ENCODE measurements at regions not wholly inside any gene's neighbourhood (a gene's known extent, or its start where the extent isn't known, plus 50 kb on each side); places are given as distances from the start of the nearest gene placed in this dataset.
"Not testable (repeated sequence)": the region's sequence is repeated elsewhere in the genome, so short reads cannot be mapped to it uniquely, and the experiment has no call there.

DNA sequence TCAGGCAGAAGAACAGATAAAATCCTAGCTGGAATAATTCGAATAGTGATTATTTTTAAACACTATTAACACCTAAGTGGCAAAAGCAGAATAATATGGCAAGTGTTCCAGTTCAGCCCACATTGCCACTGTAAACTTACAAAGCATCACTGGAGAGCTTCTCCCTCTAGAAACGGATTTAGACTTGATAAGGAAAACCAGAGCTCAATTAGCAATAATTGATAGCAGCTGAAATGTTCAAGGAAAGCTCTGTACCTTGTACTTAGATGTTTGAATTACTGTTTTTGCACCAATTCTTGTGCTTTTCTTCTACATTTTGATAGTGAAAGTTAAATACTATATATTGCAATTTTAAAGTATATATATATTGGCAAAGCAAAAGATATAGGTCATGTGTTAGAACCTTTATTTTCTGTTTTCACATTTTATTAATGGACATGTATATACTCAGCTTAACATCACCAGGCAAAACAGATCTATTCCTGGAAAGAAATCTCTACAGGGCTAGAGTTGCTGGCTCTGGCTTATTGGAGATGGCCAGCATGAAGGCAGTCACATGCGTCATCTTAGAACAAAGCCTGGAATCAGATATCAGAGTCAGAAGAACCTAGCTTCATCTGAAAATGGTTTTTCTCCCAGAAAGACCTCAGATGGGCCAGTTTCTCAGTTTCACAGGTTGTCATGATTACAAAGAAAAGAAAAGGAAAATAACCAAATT is 149.1 kb upstream of the CTAGE1 start:
- no peaks in the 10 kb centered on the region for H3K4me1 Mint-ChIP-seq (ENCODE audit: low read depth)
- no peak overlapping the region for H3K4me3 Mint-ChIP-seq (ENCODE audit: low read depth)
- H3K9me3 Mint-ChIP-seq = no peaks in the 10 kb centered on the region
- H3K36me3 Mint-ChIP-seq (ENCODE audit: low read depth) = no peaks in the 10 kb centered on the region
- intact Hi-C loops (cut with micrococcal nuclease) = no loop called here
- no peak overlapping the region for H3K27ac Mint-ChIP-seq
- no peak for DNase-seq (ENCODE audit: low spot score)
- no peaks in the 10 kb centered on the region for H3K27me3 Mint-ChIP-seq (ENCODE audit: low read depth)

DNA sequence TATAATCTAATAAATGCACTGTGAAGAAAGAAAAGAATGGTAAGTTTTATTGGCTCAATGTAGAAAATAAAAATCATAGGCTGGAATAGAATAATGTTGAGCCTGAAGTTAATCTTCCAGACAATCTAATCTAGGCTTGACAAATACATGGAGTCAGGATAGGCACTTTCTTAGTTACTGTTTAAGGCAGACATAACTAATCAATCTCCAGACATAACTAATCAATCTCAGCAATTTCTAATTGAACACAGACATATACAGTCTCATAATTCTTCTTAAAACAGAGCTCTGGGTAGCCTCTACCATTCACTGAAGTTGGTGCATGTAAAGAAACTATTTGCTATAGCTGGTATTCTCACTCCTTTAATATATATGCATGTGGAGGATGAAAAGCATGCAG is 150.1 kb upstream of the CTAGE1 start:
- intact Hi-C loops (cut with micrococcal nuclease) = no loop called here
- H3K36me3 Mint-ChIP-seq (ENCODE audit: low read depth) = no peaks in the 10 kb centered on the region
- no peaks in the 10 kb centered on the region for H3K4me1 Mint-ChIP-seq (ENCODE audit: low read depth)
- H3K9me3 Mint-ChIP-seq = no peaks in the 10 kb centered on the region
- H3K27ac Mint-ChIP-seq = no peak overlapping the region
- no peaks in the 10 kb centered on the region for H3K27me3 Mint-ChIP-seq (ENCODE audit: low read depth)
- H3K4me3 Mint-ChIP-seq (ENCODE audit: low read depth) = no peak overlapping the region
- DNase-seq (ENCODE audit: low spot score) = no peak

DNA sequence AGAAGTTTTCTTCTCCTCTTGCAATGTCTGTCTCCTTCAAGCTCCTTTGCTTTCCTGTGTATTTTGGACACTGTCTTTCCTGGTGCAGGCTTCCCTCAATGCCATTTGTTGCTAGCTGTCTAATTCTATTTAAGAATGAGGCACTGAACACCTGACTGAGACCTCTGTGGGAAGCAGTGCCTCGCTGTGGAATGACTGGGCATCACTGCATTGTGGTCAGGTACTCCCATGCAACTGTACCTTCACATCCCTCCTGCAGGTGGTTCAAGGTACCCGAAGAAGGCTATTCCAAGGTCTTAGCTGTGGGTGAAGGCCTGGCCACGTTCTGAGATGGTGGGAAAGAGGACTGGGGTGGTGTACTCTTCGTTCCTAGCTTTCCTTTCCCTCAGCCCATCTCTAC is 152.8 kb upstream of the CTAGE1 start:
- Mint-ChIP-seq H3K27ac (no peak overlapping the region), H3K27me3 (ENCODE audit: low read depth) (no peaks in the 10 kb centered on the region), H3K4me1 (ENCODE audit: low read depth) (no peaks in the 10 kb centered on the region), H3K36me3 (ENCODE audit: low read depth) (no peaks in the 10 kb centered on the region), H3K9me3 (no peaks in the 10 kb centered on the region), H3K4me3 (ENCODE audit: low read depth) (no peak overlapping the region)
- intact Hi-C loops (cut with micrococcal nuclease) = no loop called here
- DNase-seq (ENCODE audit: low spot score) = no peak

DNA sequence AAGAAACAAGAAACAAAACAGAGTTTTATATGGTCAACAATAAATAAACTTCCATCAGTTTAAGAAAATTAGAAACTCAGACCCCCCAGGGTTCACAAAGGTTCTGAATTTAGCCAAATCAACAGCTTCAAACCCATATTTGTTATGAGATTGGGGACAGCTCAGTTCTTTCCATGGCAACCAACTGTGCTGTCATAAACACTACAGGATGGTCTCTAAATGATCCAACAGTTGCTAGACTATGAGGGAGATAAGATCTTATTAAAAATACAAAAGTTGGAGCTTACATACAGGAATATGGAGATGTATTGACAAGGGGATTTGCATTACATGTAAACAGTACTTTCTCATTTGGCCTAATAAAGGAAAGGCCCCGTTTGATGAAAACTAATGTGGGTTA is 154.6 kb upstream of the CTAGE1 start:
- Mint-ChIP-seq H3K27ac (no peak overlapping the region), H3K27me3 (ENCODE audit: low read depth) (no peaks in the 10 kb centered on the region), H3K9me3 (no peaks in the 10 kb centered on the region), H3K4me1 (ENCODE audit: low read depth) (no peaks in the 10 kb centered on the region), H3K4me3 (ENCODE audit: low read depth) (no peak overlapping the region), H3K36me3 (ENCODE audit: low read depth) (no peaks in the 10 kb centered on the region)
- intact Hi-C loops (cut with micrococcal nuclease) = no loop called here
- DNase-seq (ENCODE audit: low spot score) = no peak

DNA sequence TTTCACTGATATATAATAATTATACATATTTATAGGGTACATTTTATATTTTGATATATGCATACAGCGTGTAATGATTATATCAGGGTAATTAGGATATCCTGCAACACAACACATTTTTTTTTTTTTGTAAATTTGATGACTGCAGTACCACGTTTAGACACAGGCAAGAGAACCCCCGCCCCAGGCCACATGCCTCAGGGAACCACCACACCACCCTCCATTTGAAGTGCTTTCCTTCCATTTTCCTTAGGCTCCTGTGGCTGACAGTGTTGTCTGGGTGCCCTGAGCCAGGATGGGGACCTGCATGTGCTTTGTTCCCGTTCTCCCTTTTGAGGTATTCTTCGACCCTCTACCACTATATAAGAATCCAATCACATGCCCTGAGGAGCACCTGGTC is 161.6 kb upstream of the CTAGE1 start:
- H3K27me3 Mint-ChIP-seq (ENCODE audit: low read depth) = no peaks in the 10 kb centered on the region
- H3K4me3 Mint-ChIP-seq (ENCODE audit: low read depth) = no peak overlapping the region
- H3K4me1 Mint-ChIP-seq (ENCODE audit: low read depth) = no peaks in the 10 kb centered on the region
- H3K36me3 Mint-ChIP-seq (ENCODE audit: low read depth) = no peaks in the 10 kb centered on the region
- intact Hi-C loops (cut with micrococcal nuclease) = no loop called here
- H3K27ac Mint-ChIP-seq = no peak overlapping the region
- no peaks in the 10 kb centered on the region for H3K9me3 Mint-ChIP-seq
- DNase-seq (ENCODE audit: low spot score) = no peak

DNA sequence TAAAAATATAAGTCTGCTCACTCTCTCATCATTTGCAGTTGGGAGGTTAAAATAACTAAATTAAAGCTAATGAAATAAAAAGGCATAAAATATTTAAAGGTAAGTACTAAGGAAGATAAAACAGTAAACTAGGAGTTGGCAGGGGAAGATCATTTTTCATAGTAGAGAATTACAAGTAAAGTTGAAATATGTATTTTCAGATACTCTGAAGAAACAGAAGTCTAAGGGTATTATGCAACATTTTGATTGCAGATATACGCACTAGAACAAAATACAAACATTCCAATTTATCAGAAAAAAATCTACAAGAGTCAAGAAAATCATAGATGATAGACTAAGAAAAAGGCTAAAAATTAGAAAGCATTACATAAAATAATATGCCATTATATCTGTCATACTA is 167.6 kb upstream of the CTAGE1 start:
- DNase-seq (ENCODE audit: low spot score) = no peak
- no peaks in the 10 kb centered on the region for H3K27me3 Mint-ChIP-seq (ENCODE audit: low read depth)
- no peaks in the 10 kb centered on the region for H3K4me1 Mint-ChIP-seq (ENCODE audit: low read depth)
- H3K4me3 Mint-ChIP-seq (ENCODE audit: low read depth) = no peak overlapping the region
- H3K36me3 Mint-ChIP-seq (ENCODE audit: low read depth) = no peaks in the 10 kb centered on the region
- H3K9me3 Mint-ChIP-seq = no peaks in the 10 kb centered on the region
- intact Hi-C loops (cut with micrococcal nuclease) = no loop called here
- H3K27ac Mint-ChIP-seq = no peak overlapping the region

DNA sequence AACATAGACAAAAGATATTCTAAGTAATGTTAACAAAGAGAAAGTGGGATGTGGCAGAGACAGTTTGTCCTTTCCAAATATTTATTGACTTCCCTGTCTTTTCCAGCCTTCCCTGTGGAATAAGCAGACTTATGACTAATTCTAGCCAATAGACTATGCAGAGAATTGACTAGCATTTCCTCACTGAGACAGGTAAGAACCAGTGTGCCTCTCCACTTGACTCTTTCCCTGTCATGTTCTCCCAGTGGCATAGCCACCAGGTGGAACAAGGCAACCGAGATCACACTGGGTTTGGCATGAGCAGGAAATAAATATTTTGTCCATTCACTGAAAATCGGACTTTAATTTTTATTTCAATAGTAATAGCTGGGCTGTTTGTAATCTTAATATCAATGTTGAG is 168.1 kb upstream of the CTAGE1 start:
- H3K9me3 Mint-ChIP-seq = no peaks in the 10 kb centered on the region
- H3K36me3 Mint-ChIP-seq (ENCODE audit: low read depth) = no peaks in the 10 kb centered on the region

DNA sequence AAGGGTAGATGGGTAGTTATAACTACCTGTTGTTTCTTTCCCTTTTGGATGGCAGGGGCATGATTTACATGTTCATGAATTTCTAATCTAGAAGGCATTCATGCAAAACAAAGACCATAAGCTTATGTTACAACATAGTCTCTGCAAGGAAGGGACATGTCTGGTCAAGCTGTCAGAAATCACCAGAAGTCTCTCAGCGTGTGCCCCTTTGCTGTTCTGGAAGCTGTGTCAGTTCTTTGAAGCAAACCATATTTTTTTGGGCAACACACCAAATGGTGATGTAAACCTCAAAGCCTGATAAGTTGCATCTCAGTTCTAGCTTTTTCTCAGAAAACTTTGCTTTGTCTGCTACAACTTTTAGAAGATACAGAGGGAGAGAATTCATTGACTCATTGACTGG is 173.5 kb upstream of the CTAGE1 start:
- no peak for DNase-seq (ENCODE audit: low spot score)
- Mint-ChIP-seq H3K4me1 (ENCODE audit: low read depth) (no peaks in the 10 kb centered on the region), H3K9me3 (no peaks in the 10 kb centered on the region), H3K4me3 (ENCODE audit: low read depth) (no peak overlapping the region), H3K27ac (no peak overlapping the region), H3K27me3 (ENCODE audit: low read depth) (no peaks in the 10 kb centered on the region), H3K36me3 (ENCODE audit: low read depth) (no peaks in the 10 kb centered on the region)
- intact Hi-C loops (cut with micrococcal nuclease) = no loop called here

More for the DNA sequence above, 168.1 kb upstream of the CTAGE1 start:
- no peak for DNase-seq (ENCODE audit: low spot score)
- H3K27me3 Mint-ChIP-seq (ENCODE audit: low read depth) = no peaks in the 10 kb centered on the region
- intact Hi-C loops (cut with micrococcal nuclease) = no loop called here
- no peak overlapping the region for H3K4me3 Mint-ChIP-seq (ENCODE audit: low read depth)
- H3K27ac Mint-ChIP-seq = no peak overlapping the region
- H3K4me1 Mint-ChIP-seq (ENCODE audit: low read depth) = no peaks in the 10 kb centered on the region

DNA sequence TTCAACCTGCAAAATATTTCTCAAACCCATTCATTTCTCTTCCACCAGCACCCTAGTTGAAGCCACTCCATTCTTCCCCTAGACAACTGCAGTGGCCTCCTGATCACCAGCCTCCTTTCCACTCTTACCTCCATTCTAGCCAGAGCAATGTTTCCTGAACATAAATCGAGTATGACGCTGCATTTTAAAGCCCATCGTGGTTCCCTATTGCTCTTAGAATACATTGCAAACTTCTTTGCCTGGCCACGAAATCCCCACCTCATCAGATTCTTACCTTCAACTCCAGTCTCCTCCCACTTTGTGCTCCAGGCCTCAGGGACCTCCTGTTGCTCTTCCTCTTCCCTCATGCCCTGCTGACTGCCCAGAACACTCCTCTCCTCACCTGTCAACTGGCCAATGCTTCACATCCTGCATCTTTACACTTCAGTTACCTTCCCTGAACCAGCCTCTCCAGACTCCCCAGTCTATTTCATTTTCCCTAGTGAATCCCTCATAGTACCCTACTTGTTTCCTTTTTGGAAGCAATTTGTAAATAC is 176.5 kb upstream of the CTAGE1 start:
- intact Hi-C loops (cut with micrococcal nuclease) = no loop called here
- no peaks in the 10 kb centered on the region for H3K4me1 Mint-ChIP-seq (ENCODE audit: low read depth)
- H3K9me3 Mint-ChIP-seq = no peaks in the 10 kb centered on the region
- H3K4me3 Mint-ChIP-seq (ENCODE audit: low read depth) = no peak overlapping the region
- DNase-seq (ENCODE audit: low spot score) = no peak
- H3K27me3 Mint-ChIP-seq (ENCODE audit: low read depth) = no peaks in the 10 kb centered on the region
- no peaks in the 10 kb centered on the region for H3K36me3 Mint-ChIP-seq (ENCODE audit: low read depth)
- no peak overlapping the region for H3K27ac Mint-ChIP-seq

DNA sequence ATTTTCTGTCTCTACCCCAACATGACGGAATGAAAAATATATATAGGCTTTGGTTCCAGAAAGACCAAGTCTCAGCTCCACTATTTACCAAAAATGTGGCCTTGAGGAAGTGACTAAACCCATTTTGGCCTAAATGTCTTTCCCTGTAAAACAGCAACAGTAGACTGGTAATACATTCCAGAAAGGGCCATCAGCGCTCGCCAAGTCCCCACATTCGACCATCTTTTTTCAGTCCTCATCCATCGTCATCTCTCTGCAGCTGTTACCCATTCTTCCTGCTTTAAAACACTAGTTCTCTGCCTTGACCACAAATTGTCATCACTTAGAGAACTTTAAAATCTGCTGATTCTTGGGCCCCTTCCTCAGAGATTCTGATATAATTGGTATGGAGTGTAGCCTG is 183.8 kb upstream of the CTAGE1 start:
- Mint-ChIP-seq H3K4me3 (ENCODE audit: low read depth) (no peak overlapping the region), H3K27me3 (ENCODE audit: low read depth) (no peaks in the 10 kb centered on the region), H3K27ac (no peak overlapping the region), H3K9me3 (no peaks in the 10 kb centered on the region), H3K36me3 (ENCODE audit: low read depth) (no peaks in the 10 kb centered on the region), H3K4me1 (ENCODE audit: low read depth) (no peaks in the 10 kb centered on the region)
- intact Hi-C loops (cut with micrococcal nuclease) = no loop called here
- no peak for DNase-seq (ENCODE audit: low spot score)

DNA sequence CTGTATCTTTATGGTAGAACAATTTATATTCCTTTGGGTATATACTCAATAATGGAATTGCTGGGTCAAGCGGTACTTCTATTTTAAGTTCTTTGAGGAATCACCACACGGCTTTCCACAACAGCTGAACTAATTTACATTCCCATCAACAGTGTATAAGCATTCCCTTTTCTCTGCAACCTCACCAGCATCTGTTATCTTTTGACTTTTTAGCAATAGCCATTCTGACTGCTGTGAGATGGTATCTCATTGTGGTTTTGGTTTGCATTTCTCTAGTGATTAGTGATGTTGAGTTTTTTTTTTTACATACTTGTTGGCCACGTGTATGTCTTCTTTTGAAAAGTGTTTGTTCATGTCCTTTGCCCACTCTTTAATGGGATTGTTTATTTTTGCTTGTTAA is 184.7 kb upstream of the CTAGE1 start:
- DNase-seq (ENCODE audit: low spot score); H3K27ac Mint-ChIP-seq; intact Hi-C loops (cut with micrococcal nuclease); H3K4me3 Mint-ChIP-seq (ENCODE audit: low read depth); H3K9me3 Mint-ChIP-seq; H3K36me3 Mint-ChIP-seq (ENCODE audit: low read depth); H3K4me1 Mint-ChIP-seq (ENCODE audit: low read depth); H3K27me3 Mint-ChIP-seq (ENCODE audit: low read depth): not testable (repeated sequence)

DNA sequence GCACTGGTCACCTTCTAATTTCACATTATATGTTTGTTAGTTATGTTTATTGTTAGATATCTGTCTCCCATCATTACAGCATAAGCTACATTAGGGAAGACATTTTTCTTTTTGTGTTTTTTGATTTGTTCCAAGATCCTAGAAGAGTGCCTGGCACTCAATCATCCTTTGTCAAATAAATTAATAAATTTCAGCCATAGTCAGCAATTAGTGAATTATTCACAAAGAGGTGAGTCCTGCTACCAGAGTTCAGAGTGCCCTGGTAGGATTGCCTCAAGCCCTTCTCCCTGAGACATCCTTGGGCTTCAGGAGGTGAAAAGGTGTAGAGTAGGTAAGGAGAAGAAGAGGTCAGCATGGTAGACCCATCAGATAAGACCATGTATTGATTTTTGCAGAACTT is 186.2 kb upstream of the CTAGE1 start:
- H3K4me1 Mint-ChIP-seq (ENCODE audit: low read depth) = no peaks in the 10 kb centered on the region
- no peak for DNase-seq (ENCODE audit: low spot score)
- no peak overlapping the region for H3K4me3 Mint-ChIP-seq (ENCODE audit: low read depth)
- H3K36me3 Mint-ChIP-seq (ENCODE audit: low read depth) = no peaks in the 10 kb centered on the region
- H3K27me3 Mint-ChIP-seq (ENCODE audit: low read depth) = no peaks in the 10 kb centered on the region
- intact Hi-C loops (cut with micrococcal nuclease) = no loop called here
- no peak overlapping the region for H3K27ac Mint-ChIP-seq
- no peaks in the 10 kb centered on the region for H3K9me3 Mint-ChIP-seq

DNA sequence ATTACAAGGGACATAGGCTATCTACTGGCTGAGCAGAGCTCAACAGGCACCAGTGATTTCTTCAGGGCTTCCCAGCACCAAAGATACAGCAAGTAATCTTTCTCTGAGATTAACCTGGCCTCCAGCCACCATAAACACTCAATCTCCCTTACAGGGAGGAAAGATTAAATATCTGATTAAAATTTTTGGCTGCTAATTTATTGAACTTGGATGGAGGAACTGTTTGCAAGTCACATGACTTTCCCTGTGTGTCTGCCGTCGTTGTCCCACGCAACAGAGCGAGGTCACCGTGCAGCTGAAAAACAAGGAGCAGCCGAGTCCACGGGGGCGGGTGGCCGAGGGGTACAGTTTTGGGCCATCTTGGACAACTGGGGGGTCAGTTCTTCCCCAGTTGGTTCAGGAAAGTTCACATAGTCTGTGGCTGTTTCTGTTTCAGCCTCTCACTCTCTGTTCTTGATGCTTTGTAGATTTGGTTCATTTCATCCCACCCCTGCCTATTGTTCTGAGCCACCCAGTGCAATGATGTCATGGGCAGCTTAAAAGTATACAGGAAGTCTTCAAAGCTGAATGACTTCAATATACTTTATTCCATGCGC is 186.8 kb upstream of the CTAGE1 start:
- Mint-ChIP-seq H3K27ac (no peak overlapping the region), H3K4me1 (ENCODE audit: low read depth) (no peaks in the 10 kb centered on the region), H3K4me3 (ENCODE audit: low read depth) (no peak overlapping the region), H3K27me3 (ENCODE audit: low read depth) (no peaks in the 10 kb centered on the region), H3K36me3 (ENCODE audit: low read depth) (no peaks in the 10 kb centered on the region), H3K9me3 (no peaks in the 10 kb centered on the region)
- intact Hi-C loops (cut with micrococcal nuclease) = no loop called here
- no peak for DNase-seq (ENCODE audit: low spot score)

Measured in activated T-helper 2 cell treated with anti-CD3 and anti-CD28 coated beads, Interferon-gamma antibody, Interleukin-2, Interleukin-4, amounts not matched to agents 10 μg/mL and 5 μg/mL and 100 μg/mL, durations not matched to agents 14 hours and 24 hours and 36 hours (primary cell).